DMS153 (cell line): ENCODE measurements at regions not wholly inside any gene's neighbourhood (a gene's known extent, or its start where the extent isn't known, plus 50 kb on each side); places are given as distances from the start of the nearest gene placed in this dataset.
A peak's percentile ranks its signal among the peaks of the same experiment; 100 is the strongest.

Experiments
- DNase-seq: peaks from one replicate; lab custom pipeline; 2025; lab: John Stamatoyannopoulos, UW

- DNase-seq: no peak
Measured at GRCh38 chr3:132187746-132188145, 129.5 kb upstream of the ACP3 start.

- DNase-seq: no peak
Measured at GRCh38 chr3:132189601-132190000, 127.6 kb upstream of the ACP3 start.

- DNase-seq: no peak
Measured at GRCh38 chr3:132196113-132196512, 121.1 kb upstream of the ACP3 start.

- no peak for DNase-seq
Measured at GRCh38 chr3:132198516-132198915, 118.7 kb upstream of the ACP3 start.

GRCh38 chr3:132199451-132199850 lies 117.8 kb upstream of the ACP3 start:
- no peak for DNase-seq

GRCh38 chr3:132202586-132202985 lies 114.6 kb upstream of the ACP3 start:
- DNase-seq: no peak

GRCh38 chr3:132203889-132204596 lies 113.2 kb upstream of the ACP3 start:
- DNase-seq: no peak

GRCh38 chr3:132205609-132206008 lies 111.6 kb upstream of the ACP3 start:
- DNase-seq: no peak

- DNase-seq: no peak
Measured at GRCh38 chr3:132209855-132210254, 107.4 kb upstream of the ACP3 start.

GRCh38 chr3:132210476-132211346 lies 106.5 kb upstream of the ACP3 start:
- peak; percentile 16 for DNase-seq

- DNase-seq: no peak
Measured at GRCh38 chr3:132211896-132212295, 105.3 kb upstream of the ACP3 start.

GRCh38 chr3:132218817-132219755 lies 98.1 kb upstream of the ACP3 start:
- no peak for DNase-seq

- DNase-seq: no peak
Measured at GRCh38 chr3:132220986-132221385, 96.2 kb upstream of the ACP3 start.

- peak; percentile 94 for DNase-seq
Measured at GRCh38 chr3:132222868-132223538, 94.2 kb upstream of the ACP3 start.

GRCh38 chr3:132225664-132226063 lies 91.5 kb upstream of the ACP3 start:
- no peak for DNase-seq

- no peak for DNase-seq
Measured at GRCh38 chr3:132228923-132229322, 88.3 kb upstream of the ACP3 start.

- no peak for DNase-seq
Measured at GRCh38 chr3:132229641-132230040, 87.6 kb upstream of the ACP3 start.

- no peak for DNase-seq
Measured at GRCh38 chr3:132230156-132231000, 86.8 kb upstream of the ACP3 start.

- no peak for DNase-seq
Measured at GRCh38 chr3:132231633-132232032, 85.6 kb upstream of the ACP3 start.

- DNase-seq: peak; percentile 53
Measured at GRCh38 chr3:132232231-132232792, 84.9 kb upstream of the ACP3 start.
